ENCODE measurements at regions not wholly inside any gene's neighbourhood (a gene's known extent, or its start where the extent isn't known, plus 50 kb on each side); places are given as distances from the start of the nearest gene placed in this dataset.
A peak's percentile ranks its signal among the peaks of the same experiment; 100 is the strongest.
"Not testable (repeated sequence)": the region's sequence is repeated elsewhere in the genome, so short reads cannot be mapped to it uniquely, and the experiment has no call there.

GRCh38 chr22:22733881-22734373, 89.5 kb downstream of the GGTLC2 start:
- no peaks in the 10 kb centered on the region for H3K9me3 Mint-ChIP-seq
- ChIA-PET CTCF (no interaction called here), POLR2A (no interaction called here)
- no peaks in the 10 kb centered on the region for H3K36me3 Mint-ChIP-seq (ENCODE audit: low read depth)
- no peak overlapping the region for H3K27ac Mint-ChIP-seq
- intact Hi-C loops (cut with DNase I, micrococcal nuclease): no loop called here
- H3K27me3 Mint-ChIP-seq: peaks cover 25% of the 10 kb centered on the region
- TF ChIP-seq CTCF (IDR thresholded peaks at IDR 0.05): no peak
- no peak for ATAC-seq (ENCODE audit: poor library complexity)
- H3K27me3 ChIP-seq (ENCODE audit: control insufficient read depth in 1 of 2, insufficient read depth in 2 of 2, low read length in 2 of 2): peaks cover 0 to 7% of the 10 kb centered on the region in 2 experiments
- peaks cover 18% of the 10 kb centered on the region for H3K4me1 ChIP-seq (ENCODE audit: insufficient read depth, low read length)
- no peaks in the 10 kb centered on the region for H3K36me3 ChIP-seq (ENCODE audit: insufficient read depth, low read length)
- no peak overlapping the region for H3K4me3 ChIP-seq (ENCODE audit: low read length)
- DNase-seq: no peak
- no peaks in the 10 kb centered on the region for H3K9me3 ChIP-seq (ENCODE audit: control insufficient read depth in 1 of 2, insufficient read depth in 1 of 2, low read length in 2 of 2)
- H3K27ac ChIP-seq (ENCODE audit: low read depth in 1 of 2, low read length in 2 of 2): no peak overlapping the region
- no peak overlapping the region for H3K4me3 Mint-ChIP-seq
- H3K4me1 Mint-ChIP-seq (ENCODE audit: low read depth): peaks cover 12% of the 10 kb centered on the region

- H3K27me3 ChIP-seq (ENCODE audit: control insufficient read depth in 1 of 2, insufficient read depth in 2 of 2, low read length in 2 of 2); DNase-seq; H3K36me3 Mint-ChIP-seq (ENCODE audit: low read depth); H3K9me3 Mint-ChIP-seq; H3K27ac Mint-ChIP-seq; H3K27ac ChIP-seq (ENCODE audit: low read depth in 1 of 2, low read length in 2 of 2); H3K4me3 Mint-ChIP-seq; intact Hi-C loops (cut with DNase I, micrococcal nuclease); H3K4me3 ChIP-seq (ENCODE audit: low read length); H3K36me3 ChIP-seq (ENCODE audit: insufficient read depth, low read length); ATAC-seq (ENCODE audit: poor library complexity); H3K9me3 ChIP-seq (ENCODE audit: control insufficient read depth in 1 of 2, insufficient read depth in 1 of 2, low read length in 2 of 2); CTCF ChIA-PET: not testable (repeated sequence)
- Mint-ChIP-seq H3K4me1 (ENCODE audit: low read depth) (peaks cover 12% of the 10 kb centered on the region), H3K27me3 (peaks cover 30% of the 10 kb centered on the region)
- POLR2A ChIA-PET: interaction anchor here (0.6 to 1.7 kb wide), 2 partner anchors 18 to 126 kb away, joined by 3 to 4 read pairs; no protein-coding TSS in a partner anchor
- H3K4me1 ChIP-seq (ENCODE audit: insufficient read depth, low read length): peaks cover 18% of the 10 kb centered on the region
Observed at GRCh38 chr22:22734395-22735272, 90.2 kb downstream of the GGTLC2 start.

GRCh38 chr22:22735276-22735675, 90.9 kb downstream of the GGTLC2 start:
- H3K27me3 ChIP-seq (ENCODE audit: control insufficient read depth in 1 of 2, insufficient read depth in 2 of 2, low read length in 2 of 2); H3K27ac ChIP-seq (ENCODE audit: low read depth in 1 of 2, low read length in 2 of 2); H3K9me3 ChIP-seq (ENCODE audit: control insufficient read depth in 1 of 2, insufficient read depth in 1 of 2, low read length in 2 of 2); ATAC-seq (ENCODE audit: poor library complexity); H3K36me3 Mint-ChIP-seq (ENCODE audit: low read depth); H3K9me3 Mint-ChIP-seq; H3K4me3 ChIP-seq (ENCODE audit: low read length); H3K4me3 Mint-ChIP-seq; H3K36me3 ChIP-seq (ENCODE audit: insufficient read depth, low read length); H3K27ac Mint-ChIP-seq; intact Hi-C loops (cut with DNase I, micrococcal nuclease); CTCF ChIA-PET: not testable (repeated sequence)
- Mint-ChIP-seq H3K27me3 (peaks cover 33% of the 10 kb centered on the region), H3K4me1 (ENCODE audit: low read depth) (peaks cover 12% of the 10 kb centered on the region)
- peak in 1 of 14 experiments; percentile 65 for DNase-seq
- POLR2A ChIA-PET: interaction anchor here (0.6 to 1.7 kb wide), 2 partner anchors 18 to 125 kb away, joined by 3 to 4 read pairs; no protein-coding TSS in a partner anchor
- peaks cover 18% of the 10 kb centered on the region for H3K4me1 ChIP-seq (ENCODE audit: insufficient read depth, low read length)
